Fibroblast of lung (primary cell): ENCODE measurements at regions not wholly inside any gene's neighbourhood (a gene's known extent, or its start where the extent isn't known, plus 50 kb on each side); places are given as distances from the start of the nearest gene placed in this dataset.

Source experiments
- EZH2 ChIP-seq: IDR thresholded peaks from 2 replicates; pipeline ENCODE4 v1.5.1; 2012; ENCODE audit warnings: low read length, control low read depth, mild to moderate bottlenecking; ENCODE audit errors: missing control alignments
- TF ChIP-seq, protein P1 (sequence below), 2 donors: IDR thresholded peaks in 1 of 2; conservative IDR thresholded peaks in 1 of 2; 1 replicate in 1 of 2; 2 replicates in 1 of 2; pipeline ENCODE4 v1.5.1; 2011 to 2012; ENCODE audit warnings: low read length in 2 of 2, control low read depth in 1 of 2, inconsistent platforms in 1 of 2, low read depth in 1 of 2, mild to moderate bottlenecking in 1 of 2

DNA sequence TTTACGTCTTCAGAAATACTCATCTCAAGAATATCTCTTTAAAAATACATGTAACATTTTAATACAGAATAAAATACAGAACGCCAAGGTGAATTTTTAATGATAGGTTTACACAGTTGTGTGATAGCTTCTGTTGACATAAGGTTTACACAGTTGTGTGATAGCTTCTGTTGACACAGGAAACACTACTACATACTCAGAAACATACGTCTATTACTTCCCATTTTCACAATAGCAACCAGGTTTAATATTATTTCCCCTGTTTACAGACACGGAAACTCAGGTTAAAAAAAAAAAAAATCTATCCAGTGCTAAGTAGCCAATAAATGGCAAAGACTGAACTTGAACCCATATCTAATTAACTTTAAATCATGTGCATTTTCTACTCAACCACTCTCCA is 571.2 kb downstream of the LIG4 start:
- TF ChIP-seq, protein P1, sequence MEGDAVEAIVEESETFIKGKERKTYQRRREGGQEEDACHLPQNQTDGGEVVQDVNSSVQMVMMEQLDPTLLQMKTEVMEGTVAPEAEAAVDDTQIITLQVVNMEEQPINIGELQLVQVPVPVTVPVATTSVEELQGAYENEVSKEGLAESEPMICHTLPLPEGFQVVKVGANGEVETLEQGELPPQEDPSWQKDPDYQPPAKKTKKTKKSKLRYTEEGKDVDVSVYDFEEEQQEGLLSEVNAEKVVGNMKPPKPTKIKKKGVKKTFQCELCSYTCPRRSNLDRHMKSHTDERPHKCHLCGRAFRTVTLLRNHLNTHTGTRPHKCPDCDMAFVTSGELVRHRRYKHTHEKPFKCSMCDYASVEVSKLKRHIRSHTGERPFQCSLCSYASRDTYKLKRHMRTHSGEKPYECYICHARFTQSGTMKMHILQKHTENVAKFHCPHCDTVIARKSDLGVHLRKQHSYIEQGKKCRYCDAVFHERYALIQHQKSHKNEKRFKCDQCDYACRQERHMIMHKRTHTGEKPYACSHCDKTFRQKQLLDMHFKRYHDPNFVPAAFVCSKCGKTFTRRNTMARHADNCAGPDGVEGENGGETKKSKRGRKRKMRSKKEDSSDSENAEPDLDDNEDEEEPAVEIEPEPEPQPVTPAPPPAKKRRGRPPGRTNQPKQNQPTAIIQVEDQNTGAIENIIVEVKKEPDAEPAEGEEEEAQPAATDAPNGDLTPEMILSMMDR (conservative IDR thresholded peaks at IDR 0.05 in 1 of 2, IDR thresholded peaks at IDR 0.05 in 1 of 2; ENCODE audit: low read depth in 1 of 2, low read length in 2 of 2): no peak
- no peak for TF ChIP-seq EZH2
